ENCODE measurements at regions not wholly inside any gene's neighbourhood (a gene's known extent, or its start where the extent isn't known, plus 50 kb on each side); places are given as distances from the start of the nearest gene placed in this dataset.

GRCh38 chr20:48247961-48248360 is 462.7 kb upstream of the SULF2 start:
- no peak for TF ChIP-seq CTCF (IDR thresholded peaks at IDR 0.05)
- TF ChIP-seq ERG (CRISPR knock-in tag; IDR thresholded peaks at IDR 0.05): no peak
- TF ChIP-seq TEAD4 (CRISPR knock-in tag; IDR thresholded peaks at IDR 0.05): no peak
- TF ChIP-seq NFE2L1 (CRISPR knock-in tag; IDR thresholded peaks at IDR 0.05): no peak
- TF ChIP-seq USF2 (CRISPR knock-in tag; IDR thresholded peaks at IDR 0.05): no peak
- TF ChIP-seq SMAD4 (CRISPR knock-in tag; IDR thresholded peaks at IDR 0.05): no peak
- no peak for TF ChIP-seq IRF1 (CRISPR knock-in tag; IDR thresholded peaks at IDR 0.05)
- no peak for TF ChIP-seq ELF4 (CRISPR knock-in tag; IDR thresholded peaks at IDR 0.05; ENCODE audit: low read depth)
- TF ChIP-seq ATF3 (CRISPR knock-in tag; conservative IDR thresholded peaks at IDR 0.05): no peak
- no peak for TF ChIP-seq MXD4 (CRISPR knock-in tag; IDR thresholded peaks at IDR 0.05; ENCODE audit: borderline replicate concordance)
- TF ChIP-seq FOXP1 (CRISPR knock-in tag; IDR thresholded peaks at IDR 0.05; ENCODE audit: borderline replicate concordance): no peak
- no peak for TF ChIP-seq CREB1 (CRISPR knock-in tag; IDR thresholded peaks at IDR 0.05)
- no peak for TF ChIP-seq FOXP4 (CRISPR knock-in tag; IDR thresholded peaks at IDR 0.05)
- TF ChIP-seq CREM (CRISPR knock-in tag; IDR thresholded peaks at IDR 0.05): no peak
